HCT116 (cell line): ENCODE measurements at regions not wholly inside any gene's neighbourhood (a gene's known extent, or its start where the extent isn't known, plus 50 kb on each side); places are given as distances from the start of the nearest gene placed in this dataset.

Experiments used
- ATAC-seq: fragments of 200-7000 bp; cut with Tn5 transposase; 2 replicates; pipeline ENCODE4 v1.9.1; 2020; ENCODE audit warnings: mild to moderate bottlenecking, moderate library complexity
- BruUV-seq: library from RNA; stranded (reverse); fragments of 400-500 nt; replicated peaks from 2 replicates; lab custom pipeline; 2021; lab: Mats Ljungman, UMichigan
- CTCF ChIA-PET: fragments of 300-600 bp; sonication (Branson Sonifier 250); formaldehyde crosslinking; loops from one replicate; lab custom pipeline; 2021; ENCODE audit warnings: antibody characterized with exemption; lab: Charles Lee
- POLR2A ChIA-PET: fragments of 300-600, 350-600 bp; sonication (Branson Sonifier 250); formaldehyde crosslinking; loops from one replicate; lab custom pipeline; 2021; ENCODE audit warnings: antibody characterized with exemption; lab: Charles Lee
- RAD21 ChIA-PET, 2 experiments: fragments of 300-600 bp; sonication (Branson Sonifier 250); formaldehyde crosslinking; loops; one replicate each; lab custom pipeline; 2023; ENCODE audit warnings: low total read pairs in 2 of 2; ENCODE audit not compliant: uncharacterized antibody in 2 of 2, unreplicated experiment in 2 of 2, low non-redundant PET in 1 of 2; lab: Charles Lee
- DNase-seq: peaks from one replicate; pipeline ENCODE4 v3.0.0-alpha.2; 2010; ENCODE audit warnings: low read depth, low spot score
- H2AFZ ChIP-seq: fragments of 200-600 bp; shearing (Covaris generic), sonication (generic); 2 replicates; pipeline ENCODE4 v1.6.1; 2017; ENCODE audit warnings: low read depth, mixed run types, mixed read lengths, antibody characterized with exemption, low read length; ENCODE audit not compliant: poor library complexity, severe bottlenecking
- H3K27ac ChIP-seq: 2 replicates; pipeline ENCODE4 v1.5.1; 2012; ENCODE audit warnings: low read depth, low read length
- H3K27me3 ChIP-seq: fragments of 200-600 bp; sonication (generic); 2 replicates; pipeline ENCODE4 v1.6.1; 2016; ENCODE audit warnings: mixed run types, low read length, mixed read lengths; ENCODE audit not compliant: insufficient read depth
- H3K36me3 ChIP-seq, 2 experiments: fragments of 200-500 bp in 1 of 2; fragments of 200-600 bp in 1 of 2; sonication (Bioruptor generic) in 1 of 2; sonication (generic) in 1 of 2; 2 replicates each; pipeline versions ENCODE4 v1.5.1 to v1.6.1; 2014 to 2016; ENCODE audit warnings: low read length in 2 of 2, inconsistent platforms in 1 of 2, mixed read lengths in 1 of 2, mixed run types in 1 of 2; ENCODE audit not compliant: insufficient read depth in 2 of 2, control insufficient read depth in 1 of 2
- H3K4me1 ChIP-seq, 2 experiments: fragments of 200-600 bp in 1 of 2; sonication (generic) in 1 of 2; 2 replicates each; pipeline versions ENCODE4 v1.5.1 to v1.6.1; 2012 to 2017; ENCODE audit warnings: low read length in 2 of 2, inconsistent platforms in 1 of 2, mild to moderate bottlenecking in 1 of 2, mixed read lengths in 1 of 2, mixed run types in 1 of 2, moderate library complexity in 1 of 2; ENCODE audit not compliant: insufficient read depth in 2 of 2, control insufficient read depth in 1 of 2
- H3K4me2 ChIP-seq: fragments of 200-600 bp; sonication (generic); 2 replicates; pipeline ENCODE4 v1.6.1; 2017; ENCODE audit warnings: mixed run types, low read length, mixed read lengths
- H3K4me3 ChIP-seq, 2 experiments: fragments of 200-600 bp in 1 of 2; sonication (generic) in 1 of 2; replicated peaks in 1 of 2; 2 replicates each; pipeline ENCODE4 v1.5.1; 2011 to 2016; ENCODE audit warnings: low read length in 2 of 2, control low read depth in 1 of 2, low read depth in 1 of 2, mild to moderate bottlenecking in 1 of 2, mixed read lengths in 1 of 2, mixed run types in 1 of 2
- H3K79me2 ChIP-seq: fragments of 200-600 bp; sonication (generic); 2 replicates; pipeline ENCODE4 v1.6.1; 2017; ENCODE audit warnings: mild to moderate bottlenecking, mixed run types, low read length, moderate library complexity, mixed read lengths; ENCODE audit not compliant: insufficient read depth
- H3K9ac ChIP-seq: fragments of 200-600 bp; sonication (generic); 2 replicates; pipeline ENCODE4 v1.6.1; 2016; ENCODE audit warnings: low read length, mixed read lengths
- H3K9me2 ChIP-seq: fragments of 200-600 bp; sonication (generic), shearing (Covaris generic); 2 replicates; pipeline ENCODE4 v1.6.1; 2017; ENCODE audit warnings: mixed run types, mild to moderate bottlenecking, moderate library complexity; ENCODE audit not compliant: insufficient read depth
- H3K9me3 ChIP-seq, 2 experiments: fragments of 200-500 bp in 1 of 2; fragments of 200-600 bp in 1 of 2; sonication (Bioruptor generic) in 1 of 2; sonication (generic) in 1 of 2; 2 replicates each; pipeline ENCODE4 v1.6.1; 2014 to 2017; ENCODE audit warnings: low read length in 2 of 2, mixed read lengths in 2 of 2, inconsistent platforms in 1 of 2, low read depth in 1 of 2, mild to moderate bottlenecking in 1 of 2, mixed run types in 1 of 2, moderate library complexity in 1 of 2; ENCODE audit not compliant: control insufficient read depth in 1 of 2, insufficient read depth in 1 of 2
- H4K20me1 ChIP-seq: fragments of 200-600 bp; sonication (generic), shearing (Covaris generic); 2 replicates; pipeline ENCODE4 v1.6.1; 2017; ENCODE audit warnings: mixed run types, mild to moderate bottlenecking, moderate library complexity; ENCODE audit not compliant: insufficient read depth
- CBX3 ChIP-seq: IDR thresholded peaks from 2 replicates; pipeline ENCODE4 v1.6.1; 2012; ENCODE audit warnings: low read depth
- EGR1 ChIP-seq: IDR thresholded peaks from 2 replicates; pipeline ENCODE4 v1.6.1; 2012; ENCODE audit warnings: low read depth
- ELF1 ChIP-seq: IDR thresholded peaks from 2 replicates; pipeline ENCODE4 v1.6.1; 2012; ENCODE audit warnings: low read depth, borderline replicate concordance
- EZH2phosphoT487 ChIP-seq: fragments of 200-600 bp; IDR thresholded peaks from 2 replicates; pipeline ENCODE4 v1.6.1; 2018; ENCODE audit warnings: antibody characterized with exemption, borderline replicate concordance
- FOSL1 ChIP-seq: IDR thresholded peaks from 2 replicates; pipeline ENCODE4 v1.6.1; 2012; ENCODE audit warnings: low read depth
- JUND ChIP-seq: IDR thresholded peaks from 2 replicates; pipeline ENCODE4 v1.6.1; 2012
- RAD21 ChIP-seq: IDR thresholded peaks from 2 replicates; pipeline ENCODE4 v1.6.1; 2012; ENCODE audit warnings: low read depth, mild to moderate bottlenecking
- SIN3A ChIP-seq: IDR thresholded peaks from 2 replicates; pipeline ENCODE4 v1.6.1; 2012; ENCODE audit warnings: low read depth
- SP1 ChIP-seq: IDR thresholded peaks from 2 replicates; pipeline ENCODE4 v1.6.1; 2012; ENCODE audit warnings: low read depth
- SRF ChIP-seq: IDR thresholded peaks from 2 replicates; pipeline ENCODE4 v1.6.1; 2012; ENCODE audit warnings: low read depth
- TCF7L2 ChIP-seq: IDR thresholded peaks from 2 replicates; pipeline ENCODE4 v1.7.0; 2011; ENCODE audit warnings: borderline replicate concordance, inconsistent platforms; ENCODE audit not compliant: insufficient read depth, insufficient read length; ENCODE audit errors: extremely low read depth
- YY1 ChIP-seq: IDR thresholded peaks from 2 replicates; pipeline ENCODE4 v1.6.1; 2011; ENCODE audit warnings: low read length, low read depth, moderate library complexity, mild to moderate bottlenecking; ENCODE audit not compliant: insufficient replicate concordance; ENCODE audit errors: extremely low read depth
- ZFX ChIP-seq: fragments of 450-650 bp; IDR thresholded peaks from 2 replicates; pipeline ENCODE4 v1.6.1; 2017
- ZNF274 ChIP-seq: fragments of 200-500 bp; sonication (Bioruptor generic); IDR thresholded peaks from 2 replicates; pipeline ENCODE4 v1.6.1; 2014; ENCODE audit warnings: mild to moderate bottlenecking, low read depth, low read length, inconsistent platforms
- intact Hi-C: fragments of 100-400 bp; cut with micrococcal nuclease; formaldehyde crosslinking; loops from 2 replicates; pipeline ENCODE4 v1.10.0; 2022
- TF ChIP-seq, protein P1 (sequence below): IDR thresholded peaks from 2 replicates; pipeline ENCODE4 v1.6.1; 2012; ENCODE audit warnings: low read depth
- TF ChIP-seq, protein P2 (sequence below): IDR thresholded peaks from 2 replicates; pipeline ENCODE4 v1.6.1; 2012
- TF ChIP-seq, protein P3 (sequence below): IDR thresholded peaks from 2 replicates; pipeline ENCODE4 v1.6.1; 2012
- TF ChIP-seq, protein P4 (sequence below), 3 experiments: fragments of 200-600 bp in 1 of 3; sonication (generic) in 1 of 3; IDR thresholded peaks in 2 of 3; conservative IDR thresholded peaks in 1 of 3; 2 replicates each; pipeline ENCODE4 v1.5.1; 2012 to 2017; ENCODE audit warnings: low read depth in 2 of 3, low read length in 2 of 3, antibody characterized with exemption in 1 of 3, borderline replicate concordance in 1 of 3, control low read depth in 1 of 3, mild to moderate bottlenecking in 1 of 3, mixed read lengths in 1 of 3, mixed run types in 1 of 3, moderate library complexity in 1 of 3; ENCODE audit not compliant: insufficient read depth in 1 of 3

DNA sequence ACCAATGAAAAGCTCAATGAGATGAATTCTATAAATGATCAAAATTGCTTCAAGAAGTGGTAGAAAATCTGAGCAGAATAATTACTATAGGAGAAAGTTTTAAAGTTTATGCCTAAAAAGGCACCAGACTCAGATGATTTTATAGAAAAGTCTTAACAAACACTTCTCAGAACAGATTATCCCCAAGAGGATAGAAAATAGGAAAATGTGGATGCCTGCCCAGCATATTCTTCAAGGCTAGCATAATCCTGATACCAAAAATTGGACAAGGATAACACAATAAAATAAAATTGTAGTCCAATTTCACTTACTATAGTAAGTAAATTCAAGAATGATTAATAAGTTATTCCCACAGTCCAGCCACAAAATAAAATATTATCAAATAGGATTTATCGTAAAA is 397.0 kb downstream of the NR2F1-AS1 start:
- BruUV-seq: no TSS peak
- DNase-seq: no peak
- H3K9me2 ChIP-seq: no peaks in the 10 kb centered on the region
- H3K4me2 ChIP-seq: no peak overlapping the region
- ChIA-PET RAD21 (no interaction called here), POLR2A (no interaction called here), CTCF (no interaction called here)
- intact Hi-C loops: no loop called here
- H3K4me3 ChIP-seq: no peak overlapping the region
- H3K27ac ChIP-seq: peak overlapping the region; percentile 79; the same call in 1 of the 2 replicates
- H4K20me1 ChIP-seq: no peaks in the 10 kb centered on the region; the same call in 1 of the 2 replicates
- no peak for TF ChIP-seq ZFX
- no peak for TF ChIP-seq SIN3A
- no peak for TF ChIP-seq SRF
- TF ChIP-seq, protein P1, sequence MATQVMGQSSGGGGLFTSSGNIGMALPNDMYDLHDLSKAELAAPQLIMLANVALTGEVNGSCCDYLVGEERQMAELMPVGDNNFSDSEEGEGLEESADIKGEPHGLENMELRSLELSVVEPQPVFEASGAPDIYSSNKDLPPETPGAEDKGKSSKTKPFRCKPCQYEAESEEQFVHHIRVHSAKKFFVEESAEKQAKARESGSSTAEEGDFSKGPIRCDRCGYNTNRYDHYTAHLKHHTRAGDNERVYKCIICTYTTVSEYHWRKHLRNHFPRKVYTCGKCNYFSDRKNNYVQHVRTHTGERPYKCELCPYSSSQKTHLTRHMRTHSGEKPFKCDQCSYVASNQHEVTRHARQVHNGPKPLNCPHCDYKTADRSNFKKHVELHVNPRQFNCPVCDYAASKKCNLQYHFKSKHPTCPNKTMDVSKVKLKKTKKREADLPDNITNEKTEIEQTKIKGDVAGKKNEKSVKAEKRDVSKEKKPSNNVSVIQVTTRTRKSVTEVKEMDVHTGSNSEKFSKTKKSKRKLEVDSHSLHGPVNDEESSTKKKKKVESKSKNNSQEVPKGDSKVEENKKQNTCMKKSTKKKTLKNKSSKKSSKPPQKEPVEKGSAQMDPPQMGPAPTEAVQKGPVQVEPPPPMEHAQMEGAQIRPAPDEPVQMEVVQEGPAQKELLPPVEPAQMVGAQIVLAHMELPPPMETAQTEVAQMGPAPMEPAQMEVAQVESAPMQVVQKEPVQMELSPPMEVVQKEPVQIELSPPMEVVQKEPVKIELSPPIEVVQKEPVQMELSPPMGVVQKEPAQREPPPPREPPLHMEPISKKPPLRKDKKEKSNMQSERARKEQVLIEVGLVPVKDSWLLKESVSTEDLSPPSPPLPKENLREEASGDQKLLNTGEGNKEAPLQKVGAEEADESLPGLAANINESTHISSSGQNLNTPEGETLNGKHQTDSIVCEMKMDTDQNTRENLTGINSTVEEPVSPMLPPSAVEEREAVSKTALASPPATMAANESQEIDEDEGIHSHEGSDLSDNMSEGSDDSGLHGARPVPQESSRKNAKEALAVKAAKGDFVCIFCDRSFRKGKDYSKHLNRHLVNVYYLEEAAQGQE: no peak
- no peak for TF ChIP-seq CBX3
- TF ChIP-seq ZNF274: no peak
- no peak for TF ChIP-seq RAD21
- TF ChIP-seq JUND: no peak
- TF ChIP-seq, protein P2, sequence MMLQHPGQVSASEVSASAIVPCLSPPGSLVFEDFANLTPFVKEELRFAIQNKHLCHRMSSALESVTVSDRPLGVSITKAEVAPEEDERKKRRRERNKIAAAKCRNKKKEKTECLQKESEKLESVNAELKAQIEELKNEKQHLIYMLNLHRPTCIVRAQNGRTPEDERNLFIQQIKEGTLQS: no peak
- no peak for TF ChIP-seq EZH2phosphoT487
- TF ChIP-seq YY1: no peak
- TF ChIP-seq TCF7L2: no peak
- no peak for TF ChIP-seq SP1
- TF ChIP-seq FOSL1: no peak
- no peak for TF ChIP-seq EGR1
- no peak for TF ChIP-seq ELF1
- TF ChIP-seq, protein P3, sequence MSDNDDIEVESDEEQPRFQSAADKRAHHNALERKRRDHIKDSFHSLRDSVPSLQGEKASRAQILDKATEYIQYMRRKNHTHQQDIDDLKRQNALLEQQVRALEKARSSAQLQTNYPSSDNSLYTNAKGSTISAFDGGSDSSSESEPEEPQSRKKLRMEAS: no peak
- TF ChIP-seq, protein P4, sequence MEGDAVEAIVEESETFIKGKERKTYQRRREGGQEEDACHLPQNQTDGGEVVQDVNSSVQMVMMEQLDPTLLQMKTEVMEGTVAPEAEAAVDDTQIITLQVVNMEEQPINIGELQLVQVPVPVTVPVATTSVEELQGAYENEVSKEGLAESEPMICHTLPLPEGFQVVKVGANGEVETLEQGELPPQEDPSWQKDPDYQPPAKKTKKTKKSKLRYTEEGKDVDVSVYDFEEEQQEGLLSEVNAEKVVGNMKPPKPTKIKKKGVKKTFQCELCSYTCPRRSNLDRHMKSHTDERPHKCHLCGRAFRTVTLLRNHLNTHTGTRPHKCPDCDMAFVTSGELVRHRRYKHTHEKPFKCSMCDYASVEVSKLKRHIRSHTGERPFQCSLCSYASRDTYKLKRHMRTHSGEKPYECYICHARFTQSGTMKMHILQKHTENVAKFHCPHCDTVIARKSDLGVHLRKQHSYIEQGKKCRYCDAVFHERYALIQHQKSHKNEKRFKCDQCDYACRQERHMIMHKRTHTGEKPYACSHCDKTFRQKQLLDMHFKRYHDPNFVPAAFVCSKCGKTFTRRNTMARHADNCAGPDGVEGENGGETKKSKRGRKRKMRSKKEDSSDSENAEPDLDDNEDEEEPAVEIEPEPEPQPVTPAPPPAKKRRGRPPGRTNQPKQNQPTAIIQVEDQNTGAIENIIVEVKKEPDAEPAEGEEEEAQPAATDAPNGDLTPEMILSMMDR (IDR thresholded peaks at IDR 0.05 in 2 of 3, conservative IDR thresholded peaks at IDR 0.05 in 1 of 3; ENCODE audit: borderline replicate concordance in 1 of 3, insufficient read depth in 1 of 3, low read depth in 2 of 3, low read length in 2 of 3): no peak
- no peak overlapping the region for H2AFZ ChIP-seq
- no peak overlapping the region for H3K9ac ChIP-seq
- H3K27me3 ChIP-seq: no peaks in the 10 kb centered on the region
- H3K79me2 ChIP-seq: no peaks in the 10 kb centered on the region
- peaks cover 20 to 32% of the 10 kb centered on the region in 2 experiments for H3K4me1 ChIP-seq
- no peak for ATAC-seq
- no peaks in the 10 kb centered on the region for H3K9me3 ChIP-seq
- no peaks in the 10 kb centered on the region for H3K36me3 ChIP-seq
